ENCODE measurements at regions not wholly inside any gene's neighbourhood (a gene's known extent, or its start where the extent isn't known, plus 50 kb on each side); places are given as distances from the start of the nearest gene placed in this dataset.
"Not testable (repeated sequence)": the region's sequence is repeated elsewhere in the genome, so short reads cannot be mapped to it uniquely, and the experiment has no call there.

GRCh38 chr22:22822106-22822505 is 65.5 kb upstream of the IGLL5 start:
- Histone ChIP-seq H3K4me1 (ENCODE audit: low read depth) (no peaks in the 10 kb centered on the region), H3K36me3 (ENCODE audit: low read depth) (no peaks in the 10 kb centered on the region), H3K4me3 (no peak overlapping the region), H3K9me3 (no peaks in the 10 kb centered on the region)
- DNase-seq (no peak), ATAC-seq (no peak)
- TF ChIP-seq CTCF (IDR thresholded peaks at IDR 0.05) = no peak
- intact Hi-C loops (cut with DNase I, micrococcal nuclease) = no loop called here

GRCh38 chr22:22822553-22822952 is 65.1 kb upstream of the IGLL5 start:
- DNase-seq; H3K4me3 ChIP-seq; ATAC-seq; intact Hi-C loops (cut with DNase I, micrococcal nuclease); H3K4me1 ChIP-seq (ENCODE audit: low read depth); H3K36me3 ChIP-seq (ENCODE audit: low read depth); H3K9me3 ChIP-seq: not testable (repeated sequence)

GRCh38 chr22:22823131-22823810 is 64.3 kb upstream of the IGLL5 start:
- Histone ChIP-seq H3K4me1 (ENCODE audit: low read depth) (no peaks in the 10 kb centered on the region), H3K36me3 (ENCODE audit: low read depth) (no peaks in the 10 kb centered on the region), H3K9me3 (no peaks in the 10 kb centered on the region), H3K4me3 (no peak overlapping the region)
- DNase-seq (no peak), ATAC-seq (peak; percentile 13)
- intact Hi-C loops (cut with DNase I, micrococcal nuclease) = no loop called here
- no peak for TF ChIP-seq CTCF (IDR thresholded peaks at IDR 0.05)

- H3K9me3 ChIP-seq = no peaks in the 10 kb centered on the region
- H3K4me3 ChIP-seq = no peak overlapping the region
- DNase-seq (no peak), ATAC-seq (no peak)
- intact Hi-C loops (cut with DNase I, micrococcal nuclease) = no loop called here
- no peak for TF ChIP-seq CTCF (IDR thresholded peaks at IDR 0.05)
- H3K36me3 ChIP-seq (ENCODE audit: low read depth) = no peaks in the 10 kb centered on the region
- H3K4me1 ChIP-seq (ENCODE audit: low read depth) = no peaks in the 10 kb centered on the region
These were observed 63.0 kb upstream of the IGLL5 start for GRCh38 chr22:22824340-22825212.

- Histone ChIP-seq H3K9me3 (no peaks in the 10 kb centered on the region), H3K36me3 (ENCODE audit: low read depth) (no peaks in the 10 kb centered on the region), H3K4me3 (no peak overlapping the region), H3K4me1 (ENCODE audit: low read depth) (no peaks in the 10 kb centered on the region)
- intact Hi-C loops (cut with DNase I, micrococcal nuclease) = no loop called here
- ATAC-seq (no peak), DNase-seq (no peak)
- no peak for TF ChIP-seq CTCF (IDR thresholded peaks at IDR 0.05)
These were observed 62.4 kb upstream of the IGLL5 start for GRCh38 chr22:22825213-22825593.

GRCh38 chr22:22827187-22827939 is 60.3 kb upstream of the IGLL5 start:
- no peaks in the 10 kb centered on the region for H3K4me1 ChIP-seq (ENCODE audit: low read depth)
- no peak for TF ChIP-seq CTCF (IDR thresholded peaks at IDR 0.05)
- intact Hi-C loops (cut with DNase I, micrococcal nuclease) = no loop called here
- no peak overlapping the region for H3K4me3 ChIP-seq
- H3K36me3 ChIP-seq (ENCODE audit: low read depth) = no peaks in the 10 kb centered on the region
- ATAC-seq (no peak), DNase-seq (no peak)
- H3K9me3 ChIP-seq = no peaks in the 10 kb centered on the region
